ENCODE measurements at regions not wholly inside any gene's neighbourhood (a gene's known extent, or its start where the extent isn't known, plus 50 kb on each side); places are given as distances from the start of the nearest gene placed in this dataset.

- TF ChIP-seq, protein P1, sequence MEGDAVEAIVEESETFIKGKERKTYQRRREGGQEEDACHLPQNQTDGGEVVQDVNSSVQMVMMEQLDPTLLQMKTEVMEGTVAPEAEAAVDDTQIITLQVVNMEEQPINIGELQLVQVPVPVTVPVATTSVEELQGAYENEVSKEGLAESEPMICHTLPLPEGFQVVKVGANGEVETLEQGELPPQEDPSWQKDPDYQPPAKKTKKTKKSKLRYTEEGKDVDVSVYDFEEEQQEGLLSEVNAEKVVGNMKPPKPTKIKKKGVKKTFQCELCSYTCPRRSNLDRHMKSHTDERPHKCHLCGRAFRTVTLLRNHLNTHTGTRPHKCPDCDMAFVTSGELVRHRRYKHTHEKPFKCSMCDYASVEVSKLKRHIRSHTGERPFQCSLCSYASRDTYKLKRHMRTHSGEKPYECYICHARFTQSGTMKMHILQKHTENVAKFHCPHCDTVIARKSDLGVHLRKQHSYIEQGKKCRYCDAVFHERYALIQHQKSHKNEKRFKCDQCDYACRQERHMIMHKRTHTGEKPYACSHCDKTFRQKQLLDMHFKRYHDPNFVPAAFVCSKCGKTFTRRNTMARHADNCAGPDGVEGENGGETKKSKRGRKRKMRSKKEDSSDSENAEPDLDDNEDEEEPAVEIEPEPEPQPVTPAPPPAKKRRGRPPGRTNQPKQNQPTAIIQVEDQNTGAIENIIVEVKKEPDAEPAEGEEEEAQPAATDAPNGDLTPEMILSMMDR (conservative IDR thresholded peaks at IDR 0.05; ENCODE audit: low read depth in 2 of 2): no peak
- TF ChIP-seq POLR2AphosphoS5 (IDR thresholded peaks at IDR 0.05; ENCODE audit: low read depth): no peak
- TF ChIP-seq CREB1 (CRISPR knock-in tag; IDR thresholded peaks at IDR 0.05; ENCODE audit: low read depth): no peak
- TF ChIP-seq, protein P2, sequence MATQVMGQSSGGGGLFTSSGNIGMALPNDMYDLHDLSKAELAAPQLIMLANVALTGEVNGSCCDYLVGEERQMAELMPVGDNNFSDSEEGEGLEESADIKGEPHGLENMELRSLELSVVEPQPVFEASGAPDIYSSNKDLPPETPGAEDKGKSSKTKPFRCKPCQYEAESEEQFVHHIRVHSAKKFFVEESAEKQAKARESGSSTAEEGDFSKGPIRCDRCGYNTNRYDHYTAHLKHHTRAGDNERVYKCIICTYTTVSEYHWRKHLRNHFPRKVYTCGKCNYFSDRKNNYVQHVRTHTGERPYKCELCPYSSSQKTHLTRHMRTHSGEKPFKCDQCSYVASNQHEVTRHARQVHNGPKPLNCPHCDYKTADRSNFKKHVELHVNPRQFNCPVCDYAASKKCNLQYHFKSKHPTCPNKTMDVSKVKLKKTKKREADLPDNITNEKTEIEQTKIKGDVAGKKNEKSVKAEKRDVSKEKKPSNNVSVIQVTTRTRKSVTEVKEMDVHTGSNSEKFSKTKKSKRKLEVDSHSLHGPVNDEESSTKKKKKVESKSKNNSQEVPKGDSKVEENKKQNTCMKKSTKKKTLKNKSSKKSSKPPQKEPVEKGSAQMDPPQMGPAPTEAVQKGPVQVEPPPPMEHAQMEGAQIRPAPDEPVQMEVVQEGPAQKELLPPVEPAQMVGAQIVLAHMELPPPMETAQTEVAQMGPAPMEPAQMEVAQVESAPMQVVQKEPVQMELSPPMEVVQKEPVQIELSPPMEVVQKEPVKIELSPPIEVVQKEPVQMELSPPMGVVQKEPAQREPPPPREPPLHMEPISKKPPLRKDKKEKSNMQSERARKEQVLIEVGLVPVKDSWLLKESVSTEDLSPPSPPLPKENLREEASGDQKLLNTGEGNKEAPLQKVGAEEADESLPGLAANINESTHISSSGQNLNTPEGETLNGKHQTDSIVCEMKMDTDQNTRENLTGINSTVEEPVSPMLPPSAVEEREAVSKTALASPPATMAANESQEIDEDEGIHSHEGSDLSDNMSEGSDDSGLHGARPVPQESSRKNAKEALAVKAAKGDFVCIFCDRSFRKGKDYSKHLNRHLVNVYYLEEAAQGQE (IDR thresholded peaks at IDR 0.05; ENCODE audit: unreplicated experiment): no peak
- TF ChIP-seq ZNF331 (CRISPR knock-in tag; IDR thresholded peaks at IDR 0.05; ENCODE audit: low read depth): no peak
- no peak for TF ChIP-seq EZH2 (IDR thresholded peaks at IDR 0.05; ENCODE audit: low read depth, unreplicated experiment)
- TF ChIP-seq EZH2phosphoT487 (IDR thresholded peaks at IDR 0.05; ENCODE audit: unreplicated experiment): no peak
These were observed 288.0 kb upstream of the JAG1 start for GRCh38 chr20:10961651-10962288.

All from GM23338 (cell line).